ENCODE measurements at regions not wholly inside any gene's neighbourhood (a gene's known extent, or its start where the extent isn't known, plus 50 kb on each side); places are given as distances from the start of the nearest gene placed in this dataset.
"Not testable (repeated sequence)": the region's sequence is repeated elsewhere in the genome, so short reads cannot be mapped to it uniquely, and the experiment has no call there.

DNA sequence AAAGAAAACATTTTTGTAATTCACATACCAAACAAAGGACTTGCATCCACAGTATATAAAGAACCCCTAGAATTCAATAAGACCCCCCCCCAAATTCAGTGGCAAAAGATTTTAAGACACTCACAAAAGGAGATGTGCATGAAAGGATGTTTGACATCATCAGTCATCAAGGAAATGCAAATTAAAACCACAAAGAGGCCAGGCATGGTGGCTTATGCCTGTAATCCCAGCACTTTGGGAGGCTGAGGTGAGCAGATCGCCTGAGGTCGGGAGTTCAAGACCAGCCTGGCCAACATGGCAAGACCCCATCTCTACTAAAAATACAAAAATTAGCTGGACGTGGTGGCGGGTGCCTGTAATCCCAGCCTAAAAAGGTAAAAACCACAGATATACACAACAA lies 61.3 kb downstream of the AIPL1 start:
- intact Hi-C loops (cut with DNase I): loop anchor here (5.0 kb wide), 1 partner anchor 576 kb away; no protein-coding TSS in a partner anchor
- ATAC-seq; DNase-seq (ENCODE audit: low spot score): not testable (repeated sequence)

DNA sequence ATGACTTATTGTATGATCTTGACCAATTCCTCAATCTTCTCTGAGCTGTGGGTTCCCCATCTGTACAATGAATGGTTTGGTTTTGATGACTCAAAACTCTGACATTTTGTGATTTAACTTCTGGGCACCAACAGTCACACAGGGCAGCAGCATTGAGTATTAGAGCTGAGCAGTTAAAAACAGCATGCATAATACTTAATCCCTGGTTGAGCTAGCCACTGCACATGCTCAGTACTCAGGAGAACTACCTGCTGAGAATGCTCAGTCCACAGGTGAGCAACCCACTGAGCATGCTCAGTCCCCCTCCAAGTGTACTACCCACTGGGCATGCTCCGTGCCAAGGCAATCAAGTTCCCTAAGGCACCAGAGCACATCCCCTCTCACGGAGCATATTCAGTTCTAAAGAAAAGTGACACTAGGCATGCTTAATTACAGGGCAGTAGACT lies 68.7 kb downstream of the AIPL1 start:
- DNase-seq (ENCODE audit: low spot score) (no peak), ATAC-seq (no peak)
- intact Hi-C loops (cut with DNase I): no loop called here

DNA sequence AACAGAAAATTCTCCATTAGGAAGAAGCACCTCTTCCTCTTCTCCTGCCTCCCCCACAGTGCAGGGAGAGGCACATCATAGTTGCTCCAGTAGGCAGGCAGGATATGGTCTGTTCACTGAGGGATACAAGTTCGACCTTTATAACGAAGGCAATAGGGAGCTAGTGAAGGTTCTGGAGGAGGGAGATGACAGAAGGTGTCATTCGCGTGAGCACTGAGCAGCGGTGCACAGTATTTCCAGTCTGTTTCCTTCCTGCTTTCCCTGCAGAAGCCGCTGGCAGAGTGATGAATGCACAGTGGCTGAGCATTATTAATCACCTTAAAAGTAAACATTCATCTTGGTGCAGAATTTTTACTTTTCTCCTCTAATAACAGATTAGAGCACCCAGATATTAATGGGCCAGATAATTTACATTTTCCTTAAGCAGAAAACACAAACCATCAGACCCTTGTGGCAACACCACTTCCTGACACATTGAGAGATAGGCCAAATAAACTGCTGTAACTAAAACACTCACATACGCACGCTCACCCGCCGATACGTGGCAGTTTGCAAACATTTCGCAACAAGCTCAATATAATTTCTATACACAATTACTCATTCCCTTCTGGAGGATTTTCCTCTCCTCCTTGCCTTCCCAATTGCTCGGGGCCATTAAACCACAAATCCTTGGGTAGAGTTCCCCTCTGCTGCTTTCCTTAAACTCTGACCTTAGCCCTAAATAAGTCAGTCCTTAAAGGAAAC lies 69.5 kb downstream of the AIPL1 start:
- DNase-seq (ENCODE audit: low spot score): no peak
- ATAC-seq: no peak
- intact Hi-C loops (cut with DNase I): no loop called here

DNA sequence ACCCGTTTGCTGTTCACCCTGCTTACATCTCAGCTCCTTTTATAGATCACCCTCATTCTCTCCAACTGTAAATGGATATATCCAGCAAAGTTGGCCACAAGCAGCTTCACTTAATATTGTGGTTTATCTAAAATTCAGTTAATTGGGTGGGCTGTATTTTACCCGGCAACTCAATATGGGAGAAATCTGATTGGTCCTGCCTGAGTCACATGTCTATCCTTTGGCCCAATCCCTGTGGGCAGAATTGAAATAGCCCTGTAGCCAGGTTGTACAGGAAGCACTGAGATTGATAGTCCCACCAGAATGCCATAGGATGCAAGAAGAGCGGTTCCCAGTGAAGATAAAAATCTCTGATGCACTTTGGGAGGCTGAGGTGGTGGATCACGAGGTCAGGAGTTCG lies 73.2 kb downstream of the AIPL1 start:
- intact Hi-C loops (cut with DNase I): no loop called here
- no peak for ATAC-seq
- no peak for DNase-seq (ENCODE audit: low spot score)

DNA sequence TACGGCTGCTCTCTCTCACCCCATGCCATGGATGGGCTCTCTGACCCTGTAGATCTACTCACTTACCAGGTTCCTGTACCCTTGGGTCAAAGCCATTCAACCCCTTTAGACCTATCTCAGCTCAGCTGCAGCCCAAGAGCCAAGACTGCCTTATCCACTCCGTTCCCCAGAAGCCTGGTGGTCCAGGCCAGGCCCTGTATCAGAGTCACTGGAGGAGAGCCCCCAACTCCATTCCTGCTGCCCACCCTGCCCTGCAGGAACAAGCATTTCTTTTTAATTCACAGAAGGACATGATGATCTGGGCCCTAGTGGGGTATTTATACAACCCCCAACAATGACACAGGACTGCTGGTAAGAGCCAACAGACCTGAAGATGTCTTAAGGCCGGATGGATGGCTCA lies 76.8 kb downstream of the AIPL1 start:
- intact Hi-C loops (cut with DNase I): no loop called here
- DNase-seq (ENCODE audit: low spot score) (no peak), ATAC-seq (no peak)

DNA sequence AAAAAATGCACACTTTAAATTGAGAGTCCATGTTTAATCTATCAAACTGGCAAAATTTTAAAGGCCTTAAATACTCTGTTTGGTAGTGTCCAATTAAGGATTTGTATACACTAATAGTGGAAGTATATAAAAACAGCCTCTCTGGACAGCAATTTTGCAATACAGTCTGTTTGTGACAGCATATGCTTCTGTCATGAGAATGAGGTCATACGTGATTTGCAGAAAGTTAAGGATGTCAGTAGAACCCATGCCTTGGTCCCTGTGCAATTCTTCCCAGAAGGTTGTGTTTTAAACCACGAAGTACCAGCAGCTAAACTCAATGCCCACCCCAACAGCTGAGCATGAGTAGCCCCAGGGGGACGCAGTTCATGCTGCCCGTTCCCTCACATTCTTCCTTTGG lies 78.4 kb downstream of the AIPL1 start:
- intact Hi-C loops (cut with DNase I): no loop called here

DNA sequence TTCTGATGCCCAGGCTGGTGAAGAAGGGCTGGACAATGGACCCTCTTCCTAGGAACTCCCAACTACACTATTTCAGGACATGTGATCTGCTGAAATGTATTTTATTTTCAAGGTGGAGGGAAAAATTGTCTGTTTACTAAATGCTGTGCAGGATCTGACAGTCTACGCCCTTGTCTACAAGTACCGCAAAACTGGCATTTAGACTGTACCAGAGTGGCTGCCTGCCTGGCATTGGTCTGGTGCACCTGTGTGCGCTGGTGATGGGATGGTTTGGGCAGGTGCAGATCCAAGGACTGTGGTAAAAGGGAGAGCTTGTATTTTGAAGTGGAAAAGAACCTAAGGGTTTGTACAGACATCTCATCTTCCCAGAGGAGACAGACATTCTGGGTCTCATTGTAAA lies 79.7 kb downstream of the AIPL1 start:
- DNase-seq (ENCODE audit: low spot score): no peak
- intact Hi-C loops (cut with DNase I): no loop called here
- no peak for ATAC-seq

More for the DNA sequence above, 78.4 kb downstream of the AIPL1 start:
- DNase-seq (ENCODE audit: low spot score) (no peak), ATAC-seq (no peak)

DNA sequence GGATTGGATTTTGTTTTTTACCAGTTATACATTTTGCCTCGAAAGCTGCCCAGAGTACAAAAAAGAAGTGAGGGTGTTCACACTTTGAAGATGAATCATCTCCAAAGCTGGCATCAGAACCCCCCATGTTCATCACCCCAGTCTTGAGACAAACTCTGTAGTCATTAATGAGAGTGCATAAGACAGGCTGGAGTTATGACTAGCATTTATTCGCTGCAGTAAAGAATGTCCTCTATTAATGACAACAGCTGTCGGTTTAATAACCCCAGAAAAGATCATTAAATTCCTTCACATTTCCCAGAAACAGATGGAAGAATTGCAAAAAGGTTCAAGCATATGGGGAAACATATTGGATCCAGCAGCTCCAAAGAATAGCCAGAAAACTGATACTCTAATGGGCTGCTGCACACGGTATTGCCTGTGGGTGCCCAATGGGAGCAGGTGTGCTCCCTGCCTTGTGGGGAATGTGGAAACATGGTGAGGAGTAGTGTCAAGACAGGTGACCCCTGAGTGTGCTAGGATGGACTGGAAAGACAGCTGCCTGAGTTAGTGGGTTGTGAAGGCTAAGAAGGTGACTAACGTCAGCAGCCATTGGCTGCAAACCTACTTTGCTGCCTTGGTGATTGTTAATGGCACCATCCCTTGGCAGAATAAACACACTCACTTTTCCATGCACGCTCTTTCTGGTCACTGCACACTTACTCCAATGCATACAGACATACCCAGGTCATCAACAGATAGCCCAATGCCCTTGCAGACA lies 81.9 kb downstream of the AIPL1 start:
- intact Hi-C loops (cut with DNase I): no loop called here
- no peak for DNase-seq (ENCODE audit: low spot score)
- no peak for ATAC-seq

DNA sequence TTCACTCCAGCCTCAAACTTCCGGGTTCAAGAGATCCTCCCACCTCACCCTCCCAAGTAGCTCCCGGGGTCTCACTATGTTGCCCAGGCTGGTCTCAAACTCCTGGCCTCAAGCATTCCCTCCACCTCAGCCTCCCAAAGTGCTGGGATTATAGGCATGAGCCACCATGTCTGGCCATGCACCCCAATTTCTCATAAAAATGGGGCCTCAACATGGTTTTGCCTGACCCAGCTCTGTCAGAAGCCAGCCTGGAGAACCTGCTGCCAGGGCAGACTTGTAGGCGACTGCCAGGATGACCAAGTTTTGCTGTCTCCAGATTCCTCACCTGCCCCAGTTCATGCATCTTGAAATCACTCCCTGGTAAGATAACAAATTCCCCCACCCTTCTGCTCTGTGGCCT lies 82.9 kb downstream of the AIPL1 start:
- DNase-seq (ENCODE audit: low spot score): no peak
- intact Hi-C loops (cut with DNase I): no loop called here
- ATAC-seq: no peak

DNA sequence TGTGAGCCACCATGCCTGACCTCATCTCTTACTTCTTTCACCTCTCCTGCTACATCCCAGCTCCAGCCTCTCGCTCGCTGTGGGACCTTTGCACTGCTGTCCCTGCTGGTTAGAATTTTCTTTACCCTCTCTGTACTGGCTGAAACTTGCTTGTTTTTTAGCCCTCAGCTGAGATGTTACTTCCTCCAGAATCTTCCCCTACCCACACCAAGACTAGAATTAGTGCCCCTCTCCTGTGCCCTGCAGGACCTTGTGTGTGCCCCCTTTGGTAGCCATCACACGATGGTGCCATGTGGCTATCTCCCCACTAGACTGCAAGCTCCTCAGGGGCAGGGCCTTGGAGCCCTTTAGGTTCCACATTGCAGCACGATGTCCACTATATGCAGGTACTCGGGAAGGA lies 84.1 kb downstream of the AIPL1 start:
- DNase-seq (ENCODE audit: low spot score) (no peak), ATAC-seq (no peak)
- intact Hi-C loops (cut with DNase I): no loop called here

DNA sequence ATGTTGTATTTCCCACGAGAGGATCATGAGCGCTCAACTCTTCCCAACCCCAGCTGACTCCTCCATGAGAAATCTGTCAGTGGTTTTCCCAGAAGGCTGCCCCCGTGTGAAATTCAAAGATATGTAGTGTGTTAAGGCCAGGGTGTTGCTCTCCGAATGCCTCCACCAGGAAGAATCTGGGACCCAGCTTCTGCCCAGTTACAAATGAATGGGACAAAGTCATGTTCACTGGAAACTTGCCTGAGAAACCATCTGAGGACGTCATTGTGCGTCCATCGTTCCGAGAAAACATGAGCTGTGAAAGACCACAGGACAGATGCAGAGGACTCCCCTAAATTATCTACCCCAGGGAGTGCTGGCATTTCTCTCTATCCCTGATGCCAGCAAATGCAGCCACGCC lies 86.0 kb downstream of the AIPL1 start:
- intact Hi-C loops (cut with DNase I): no loop called here
- ATAC-seq (no peak), DNase-seq (ENCODE audit: low spot score) (no peak)

DNA sequence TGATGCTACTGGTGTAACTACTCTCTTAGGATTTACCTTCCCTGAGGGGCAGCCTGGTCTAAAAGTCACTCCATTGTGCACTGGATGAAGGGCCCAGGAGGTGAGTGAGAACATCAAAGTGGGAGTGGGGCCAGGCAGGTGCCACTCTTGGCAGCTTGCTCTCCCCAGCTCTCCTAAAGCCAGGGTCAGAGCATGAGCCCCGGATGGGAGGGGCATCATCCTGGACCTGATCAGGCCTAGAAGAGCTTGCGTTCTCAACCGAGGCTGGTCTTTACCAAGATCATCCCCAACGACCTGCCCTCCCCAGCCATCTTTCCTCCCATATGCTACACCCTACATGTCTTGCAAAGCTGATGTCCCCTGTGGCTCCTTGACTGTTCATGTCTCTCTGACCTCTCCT lies 87.1 kb downstream of the AIPL1 start:
- no peak for ATAC-seq
- intact Hi-C loops (cut with DNase I): no loop called here
- DNase-seq (ENCODE audit: low spot score): no peak

DNA sequence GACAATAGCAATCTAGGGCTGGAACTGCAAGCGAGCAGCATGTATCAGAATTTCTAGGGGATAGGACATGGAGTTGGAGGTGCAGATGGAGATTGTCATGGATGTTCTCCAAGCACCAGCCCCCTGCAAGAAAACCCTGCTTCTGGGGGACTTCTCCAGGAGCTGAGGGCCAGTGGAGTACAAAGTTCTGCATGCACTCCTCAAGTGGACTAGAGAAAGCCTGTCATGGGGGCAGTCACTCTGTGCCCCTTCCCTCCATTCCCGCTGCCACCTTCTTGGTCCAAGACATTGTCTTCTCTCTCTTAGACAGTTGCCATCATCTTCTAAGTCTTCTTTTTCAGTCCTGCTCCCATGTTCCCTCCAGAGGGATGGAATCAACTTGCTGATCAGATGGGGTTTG lies 87.9 kb downstream of the AIPL1 start:
- ATAC-seq (no peak), DNase-seq (ENCODE audit: low spot score) (no peak)
- intact Hi-C loops (cut with DNase I): no loop called here

DNA sequence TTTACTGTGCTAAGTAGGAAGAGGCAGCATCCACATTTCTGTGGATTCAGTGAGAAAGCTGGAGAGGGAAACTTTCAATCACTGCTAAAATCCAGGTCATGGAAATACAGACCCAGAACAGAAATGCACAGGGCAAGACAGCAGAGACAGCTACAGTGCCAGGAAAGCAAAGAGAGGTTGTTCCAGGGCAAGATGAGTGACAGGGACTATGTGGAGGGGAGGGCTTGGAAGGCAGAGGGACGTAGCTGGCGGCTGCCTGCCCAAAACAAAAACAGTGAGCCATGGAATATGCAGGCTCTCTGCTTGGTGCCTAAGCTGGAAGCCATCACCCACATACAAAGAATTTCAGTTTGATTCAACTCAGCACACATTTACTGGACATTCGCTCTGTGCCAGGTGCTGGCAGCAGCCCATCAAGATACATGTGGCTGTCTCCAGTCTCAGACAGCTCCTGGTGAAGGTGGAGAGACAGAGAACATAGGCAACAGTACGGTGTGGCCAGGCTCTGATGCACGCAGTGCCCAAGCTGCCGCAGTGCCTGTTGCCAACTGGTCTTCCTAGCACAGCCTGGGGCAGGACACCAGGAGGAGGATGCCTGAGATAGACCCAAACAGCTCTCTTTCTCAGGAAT lies 88.7 kb downstream of the AIPL1 start:
- intact Hi-C loops (cut with DNase I): no loop called here
- no peak for DNase-seq (ENCODE audit: low spot score)
- ATAC-seq: no peak

DNA sequence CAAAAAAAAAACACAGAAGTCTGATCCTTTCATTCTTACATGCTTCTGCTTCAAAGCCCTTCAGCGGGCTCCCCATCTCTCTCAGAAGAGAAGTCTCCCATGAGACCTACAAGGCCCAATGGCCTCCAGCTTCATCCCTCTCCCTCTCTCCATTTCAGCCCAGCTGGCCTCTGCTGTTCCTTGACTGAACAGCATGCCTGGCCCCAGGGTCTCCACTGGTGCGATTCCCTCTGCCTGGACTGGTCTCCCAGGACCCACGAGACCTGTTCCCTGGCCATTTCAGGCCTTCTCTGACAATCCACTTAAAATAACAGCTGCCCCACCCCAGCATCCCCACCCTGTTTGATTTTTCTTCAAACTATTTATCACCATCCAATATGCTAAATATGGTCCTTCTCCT lies 91.2 kb downstream of the AIPL1 start:
- intact Hi-C loops (cut with DNase I): no loop called here
- ATAC-seq (no peak), DNase-seq (ENCODE audit: low spot score) (no peak)

DNA sequence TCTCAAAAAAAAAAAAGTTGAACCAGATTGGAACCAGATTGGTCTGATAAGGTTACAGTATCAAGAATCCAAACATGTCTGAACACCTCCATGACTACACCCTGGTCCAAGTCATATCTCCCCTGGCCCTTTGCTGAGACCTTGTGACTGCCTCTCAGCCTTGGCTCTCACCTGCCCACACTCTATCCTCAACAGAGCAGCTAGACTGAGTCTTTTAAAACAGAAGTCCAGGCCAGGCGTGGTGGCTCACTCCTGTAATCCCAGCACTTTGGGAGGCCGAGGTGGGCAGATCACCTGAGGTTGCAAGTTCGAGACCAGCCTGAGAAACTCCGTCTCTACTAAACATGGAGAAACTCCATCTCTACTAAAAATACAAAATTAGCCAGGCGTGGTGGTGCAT lies 91.7 kb downstream of the AIPL1 start:
- intact Hi-C loops (cut with DNase I): no loop called here
- no peak for ATAC-seq
- DNase-seq (ENCODE audit: low spot score): no peak

DNA sequence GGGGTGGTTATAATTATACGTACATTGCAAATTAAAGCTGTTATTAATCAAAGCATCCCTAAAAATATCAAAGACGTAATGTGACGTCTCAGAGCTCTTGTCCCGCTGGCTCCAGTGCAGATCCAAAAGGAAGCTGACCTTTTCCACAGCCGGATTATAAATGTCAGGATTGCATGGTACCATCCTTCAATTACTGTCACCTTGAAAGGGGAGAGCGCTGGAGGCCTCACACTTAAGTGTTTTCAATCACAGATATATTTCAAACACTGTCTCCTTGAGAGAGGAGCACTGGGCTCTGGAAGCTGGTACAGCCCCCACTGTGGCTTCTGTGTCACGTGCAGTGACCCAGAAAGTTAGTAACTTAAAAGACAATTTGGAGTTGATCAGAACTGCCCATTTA lies 94.2 kb downstream of the AIPL1 start:
- intact Hi-C loops (cut with DNase I): no loop called here
- DNase-seq (ENCODE audit: low spot score): no peak
- ATAC-seq: no peak

DNA sequence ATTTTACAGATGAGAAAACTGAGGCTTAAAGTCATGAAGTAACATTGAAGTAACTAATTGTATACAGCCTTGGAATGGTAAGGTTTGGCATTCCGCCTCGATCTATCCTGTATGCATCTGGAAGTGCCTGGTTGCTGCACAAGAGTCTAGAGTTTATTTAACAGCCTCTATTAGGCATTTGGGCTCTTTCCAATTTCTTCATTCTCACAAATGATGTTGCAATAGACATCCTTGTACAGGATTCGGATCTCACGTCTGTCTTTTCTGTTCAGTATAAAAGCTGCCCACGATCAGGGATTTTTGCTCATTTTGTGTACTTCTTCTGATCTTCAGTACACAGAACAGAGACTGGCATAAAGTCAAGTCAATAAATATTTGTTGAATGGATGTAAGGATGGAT lies 100.5 kb downstream of the AIPL1 start:
- intact Hi-C loops (cut with DNase I): no loop called here
- no peak for DNase-seq (ENCODE audit: low spot score)
- ATAC-seq: no peak

DNA sequence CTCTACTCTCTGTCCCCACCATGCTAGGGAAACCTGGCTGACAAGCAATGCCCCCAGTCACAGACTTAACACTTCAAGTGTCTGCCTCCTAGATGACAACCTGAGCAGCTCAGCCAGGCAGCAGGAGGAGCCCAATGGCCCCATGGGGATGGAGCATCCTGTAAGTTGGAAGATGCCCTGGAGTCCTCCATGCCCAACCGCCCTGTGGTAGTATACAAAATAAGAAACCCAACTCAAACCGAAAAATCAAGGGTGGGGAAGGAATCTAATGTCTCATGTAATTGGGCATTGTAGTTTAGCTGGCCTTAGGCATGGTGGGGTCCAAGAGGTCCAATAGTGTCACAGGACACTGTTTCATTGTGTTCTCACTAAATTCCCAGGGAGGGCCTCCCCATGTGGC lies 104.0 kb downstream of the AIPL1 start:
- intact Hi-C loops (cut with DNase I): no loop called here
- DNase-seq (ENCODE audit: low spot score) (no peak), ATAC-seq (no peak)

DNA sequence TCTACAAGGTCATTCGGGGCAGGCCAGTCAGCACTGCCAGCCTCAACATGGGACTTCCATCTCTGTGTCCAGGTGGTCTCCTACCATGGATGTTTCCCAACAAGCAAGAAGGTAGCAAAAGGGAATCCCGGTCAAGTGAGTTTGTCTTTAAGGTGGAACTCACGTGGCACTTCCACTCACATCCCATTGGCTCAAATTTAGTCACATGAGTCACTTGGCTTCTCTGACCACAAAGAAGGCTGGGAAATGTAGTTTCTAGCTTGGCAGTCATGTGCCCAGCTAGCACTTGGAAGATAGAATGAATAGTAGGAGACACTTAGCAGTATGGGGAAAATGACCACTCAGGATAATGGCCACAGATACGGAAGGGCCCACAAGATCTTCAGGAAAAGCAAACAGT lies 106.6 kb downstream of the AIPL1 start:
- intact Hi-C loops (cut with DNase I): no loop called here
- no peak for ATAC-seq
- DNase-seq (ENCODE audit: low spot score): no peak

Measured in sciatic nerve (tissue), 2 donors.